ENCODE measurements at regions not wholly inside any gene's neighbourhood (a gene's known extent, or its start where the extent isn't known, plus 50 kb on each side); places are given as distances from the start of the nearest gene placed in this dataset.

DNA sequence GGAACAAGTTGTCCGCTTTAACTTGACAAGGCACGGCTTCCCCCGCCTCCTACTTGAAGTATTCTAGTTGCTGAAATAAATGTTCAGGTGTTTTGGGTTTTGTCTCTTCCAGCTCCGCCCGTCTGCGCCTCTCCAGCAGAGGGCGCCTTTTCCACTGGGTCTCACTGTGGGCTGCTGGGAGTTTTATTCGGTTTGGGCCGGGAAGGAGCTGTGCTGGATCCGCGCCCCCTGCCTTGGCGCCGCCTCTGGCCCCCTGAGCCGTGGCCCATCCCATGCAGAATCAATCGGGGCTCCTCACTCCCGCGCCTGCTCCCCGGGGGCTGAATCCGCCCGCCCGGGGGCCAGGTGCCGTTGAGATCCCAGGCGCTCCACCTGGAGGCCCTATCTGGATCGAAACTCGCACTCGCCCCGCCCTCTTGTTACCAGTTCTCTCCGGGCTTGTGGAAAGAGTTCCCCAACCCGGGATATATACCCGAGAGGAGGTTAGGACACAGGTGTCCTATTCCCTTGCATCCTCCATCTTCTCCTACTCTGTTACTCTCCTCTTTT lies 51.0 kb upstream of the TCF21 start:
- DNase-seq (ENCODE audit: low read depth): no peak

Data from CMK (cell line).